CD4-positive, alpha-beta memory T cell (primary cell): ENCODE measurements at regions not wholly inside any gene's neighbourhood (a gene's known extent, or its start where the extent isn't known, plus 50 kb on each side); places are given as distances from the start of the nearest gene placed in this dataset.

ENCODE experiments used
- CTCF ChIA-PET: fragments of 350-600 bp; sonication (Branson Sonifier 250); formaldehyde crosslinking; loops from one replicate; lab custom pipeline; 2021; ENCODE audit warnings: inconsistent platforms; ENCODE audit not compliant: partially characterized antibody; lab: Charles Lee
- POLR2A ChIA-PET: fragments of 350-600 bp; sonication (Branson Sonifier 250); formaldehyde crosslinking; loops from one replicate; lab custom pipeline; 2021; ENCODE audit not compliant: partially characterized antibody; lab: Charles Lee
- DNase-seq, 5 donors: peaks; one replicate each; pipeline versions ENCODE4 v3.0.0 to v3.0.0-alpha.2; 2020 to 2022; ENCODE audit warnings: mixed read lengths in 1 of 5
- H3K27ac ChIP-seq: one replicate; pipeline ENCODE4 v1.7.0; 2013; ENCODE audit warnings: low read depth, low read length
- H3K27me3 ChIP-seq: 2 replicates; pipeline ENCODE4 v1.7.0; 2013; ENCODE audit warnings: mild to moderate bottlenecking, low read length, moderate library complexity; ENCODE audit not compliant: insufficient read depth
- H3K36me3 ChIP-seq: 2 replicates; pipeline ENCODE4 v1.7.0; 2013; ENCODE audit warnings: mild to moderate bottlenecking, low read length, moderate library complexity; ENCODE audit not compliant: insufficient read depth
- H3K4me1 ChIP-seq: 2 replicates; pipeline ENCODE4 v1.7.0; 2013; ENCODE audit warnings: mild to moderate bottlenecking, low read length, moderate library complexity; ENCODE audit not compliant: insufficient read depth
- H3K4me3 ChIP-seq, 2 donors: one replicate each; pipeline ENCODE4 v1.7.0; 2013; ENCODE audit warnings: low read length in 2 of 2, mild to moderate bottlenecking in 1 of 2
- H3K9me3 ChIP-seq, 2 donors: one replicate each; pipeline ENCODE4 v1.7.0; 2013; ENCODE audit warnings: low read length in 2 of 2, control low read depth in 1 of 2; ENCODE audit not compliant: control insufficient read depth in 1 of 2
- H3K27ac Mint-ChIP-seq, 7 donors: one replicate each; pipeline ENCODE4 v1.8.0; 2020 to 2021; ENCODE audit warnings: mixed read lengths in 7 of 7, mild to moderate bottlenecking in 6 of 7, inconsistent platforms in 3 of 7, moderate library complexity in 3 of 7
- H3K27me3 Mint-ChIP-seq, 2 donors: one replicate each; pipeline ENCODE4 v1.8.0; 2020 to 2021; ENCODE audit warnings: mixed read lengths in 2 of 2
- H3K36me3 Mint-ChIP-seq, 2 donors: one replicate each; pipeline ENCODE4 v1.8.0; 2020 to 2021; ENCODE audit warnings: mixed read lengths in 2 of 2, inconsistent platforms in 1 of 2, mild to moderate bottlenecking in 1 of 2
- H3K4me1 Mint-ChIP-seq, 4 donors: one replicate each; pipeline ENCODE4 v1.8.0; 2020 to 2021; ENCODE audit warnings: mixed read lengths in 4 of 4, mild to moderate bottlenecking in 1 of 4
- H3K4me3 Mint-ChIP-seq, 8 donors: one replicate each; pipeline ENCODE4 v1.8.0; 2020 to 2021; ENCODE audit warnings: mixed read lengths in 8 of 8, mild to moderate bottlenecking in 7 of 8, moderate library complexity in 6 of 8, inconsistent platforms in 3 of 8
- H3K9me3 Mint-ChIP-seq, 8 donors: one replicate each; pipeline ENCODE4 v1.8.0; 2020 to 2021; ENCODE audit warnings: mixed read lengths in 8 of 8, mild to moderate bottlenecking in 5 of 8, inconsistent platforms in 3 of 8, moderate library complexity in 1 of 8
- intact Hi-C: fragments of 100-400 bp; cut with micrococcal nuclease; formaldehyde crosslinking; loops from one replicate; pipeline ENCODE4 v1.15.1; 2023

DNA sequence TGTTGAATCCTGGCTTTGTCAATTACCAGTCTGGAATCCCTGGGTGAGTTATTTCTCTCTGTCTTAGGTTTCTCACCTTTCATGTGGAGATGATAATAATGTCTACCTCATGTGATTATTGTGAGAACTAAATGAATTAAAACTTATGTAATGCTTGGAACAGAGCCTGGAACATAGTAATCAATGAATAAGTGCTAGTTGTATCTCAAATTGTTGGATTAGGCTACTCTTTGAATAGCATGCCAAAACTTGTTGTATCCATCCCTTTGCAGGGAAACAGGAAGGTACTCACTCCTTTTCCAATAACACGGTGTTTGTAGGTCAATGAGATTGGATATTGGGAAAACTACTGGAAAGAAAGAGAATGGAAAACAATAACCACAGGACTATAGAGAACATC is 796.6 kb upstream of the ZEB2 start:
- intact Hi-C loops: no loop called here
- Mint-ChIP-seq H3K27ac (no peak overlapping the region), H3K27me3 (no peaks in the 10 kb centered on the region), H3K36me3 (no peaks in the 10 kb centered on the region), H3K9me3 (peaks cover 2 to 7% (median 4%) of the 10 kb centered on the region in 8 donors), H3K4me3 (no peak overlapping the region), H3K4me1 (no peaks in the 10 kb centered on the region)
- Histone ChIP-seq H3K9me3 (no peaks in the 10 kb centered on the region), H3K4me1 (no peaks in the 10 kb centered on the region), H3K36me3 (no peaks in the 10 kb centered on the region), H3K27me3 (no peaks in the 10 kb centered on the region), H3K4me3 (no peak overlapping the region), H3K27ac (no peak overlapping the region)
- ChIA-PET POLR2A (no interaction called here), CTCF (no interaction called here)
- DNase-seq: no peak

DNA sequence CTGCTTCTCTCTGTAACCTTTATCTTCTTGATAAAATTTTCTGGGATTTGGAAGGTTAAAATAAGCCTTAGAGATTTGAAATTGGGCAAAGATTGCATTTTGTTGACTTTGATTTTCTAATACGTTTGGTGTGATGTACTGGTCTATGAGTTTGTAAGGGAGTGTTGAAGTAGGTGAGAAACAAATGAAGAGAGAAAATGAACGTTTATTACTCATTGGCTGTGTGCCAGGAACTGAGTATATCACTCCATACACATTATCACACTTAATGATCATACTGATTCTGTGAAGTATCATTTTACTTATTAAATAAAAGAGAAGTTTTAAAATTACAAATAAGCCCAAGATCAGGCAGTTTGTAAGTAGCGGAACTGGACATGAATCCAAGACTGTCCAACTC is 795.1 kb upstream of the ZEB2 start:
- H3K9me3 ChIP-seq: no peaks in the 10 kb centered on the region
- no peak overlapping the region for H3K27ac ChIP-seq
- no peak for DNase-seq
- POLR2A ChIA-PET: no interaction called here
- Mint-ChIP-seq H3K4me3 (no peak overlapping the region), H3K9me3 (peaks cover 2 to 11% (median 6%) of the 10 kb centered on the region in 8 donors), H3K4me1 (no peaks in the 10 kb centered on the region), H3K27ac (no peak overlapping the region), H3K36me3 (no peaks in the 10 kb centered on the region), H3K27me3 (no peaks in the 10 kb centered on the region)
- intact Hi-C loops: no loop called here
- no peaks in the 10 kb centered on the region for H3K27me3 ChIP-seq
- no peaks in the 10 kb centered on the region for H3K4me1 ChIP-seq
- no peak overlapping the region for H3K4me3 ChIP-seq
- no peaks in the 10 kb centered on the region for H3K36me3 ChIP-seq
- CTCF ChIA-PET: no interaction called here

DNA sequence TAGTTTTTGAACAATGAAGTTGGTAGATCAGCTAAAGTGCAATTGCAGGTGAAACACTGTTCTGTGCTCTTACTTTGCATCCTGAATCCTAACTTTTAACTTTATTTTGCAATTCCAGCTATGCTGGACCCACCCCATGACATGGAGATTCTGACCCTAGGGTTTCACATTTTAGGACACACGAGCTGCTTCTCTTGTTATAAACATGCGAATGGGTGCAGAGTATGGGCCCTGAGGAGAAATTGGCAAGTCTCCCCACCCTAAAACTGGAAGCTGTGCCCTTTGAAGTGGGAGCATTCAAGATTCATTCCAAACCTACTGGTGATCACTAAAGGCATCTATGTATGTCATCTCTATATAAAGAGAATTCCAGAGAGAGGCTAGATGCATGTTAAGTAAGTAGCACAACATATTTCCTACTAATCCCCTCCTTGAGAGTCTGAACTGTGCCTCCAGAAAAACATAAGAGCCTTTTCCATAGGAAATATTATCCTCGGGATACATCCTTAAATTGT is 794.3 kb upstream of the ZEB2 start:
- POLR2A ChIA-PET: interaction anchor here (1.1 kb wide), 1 partner anchor 9 kb away, joined by 3 read pairs; no protein-coding TSS in a partner anchor
- no peak overlapping the region for H3K4me3 ChIP-seq
- no peaks in the 10 kb centered on the region for H3K27me3 ChIP-seq
- Mint-ChIP-seq H3K9me3 (peaks cover 2 to 11% (median 7%) of the 10 kb centered on the region in 8 donors), H3K36me3 (no peaks in the 10 kb centered on the region), H3K4me1 (no peaks in the 10 kb centered on the region), H3K27ac (no peak overlapping the region), H3K27me3 (no peaks in the 10 kb centered on the region), H3K4me3 (no peak overlapping the region)
- H3K9me3 ChIP-seq: no peaks in the 10 kb centered on the region
- CTCF ChIA-PET: no interaction called here
- H3K36me3 ChIP-seq: no peaks in the 10 kb centered on the region
- no peaks in the 10 kb centered on the region for H3K4me1 ChIP-seq
- H3K27ac ChIP-seq: no peak overlapping the region
- DNase-seq: no peak
- intact Hi-C loops: no loop called here

DNA sequence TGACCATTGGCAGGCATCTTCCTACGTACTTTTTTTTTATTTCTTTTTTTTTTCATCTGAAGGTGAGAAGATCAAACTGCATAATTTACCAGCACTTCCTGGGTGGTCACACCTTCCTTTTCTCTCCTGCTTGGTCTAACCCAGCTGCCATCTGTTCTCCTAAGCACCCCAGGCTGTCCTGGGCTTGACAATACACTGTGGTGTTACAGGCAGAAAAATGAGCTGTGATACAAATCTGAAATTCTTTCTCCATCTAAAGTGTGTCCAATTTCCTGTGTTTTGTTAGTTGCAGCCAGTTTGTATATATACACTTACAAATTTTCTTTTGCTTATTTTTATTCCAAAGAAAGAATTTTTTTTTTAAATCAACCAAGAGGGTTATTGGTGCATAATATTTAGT is 786.0 kb upstream of the ZEB2 start:
- H3K9me3 Mint-ChIP-seq: peaks cover 0 to 2% (median 0%) of the 10 kb centered on the region in 8 donors
- CTCF ChIA-PET: no interaction called here

DNA sequence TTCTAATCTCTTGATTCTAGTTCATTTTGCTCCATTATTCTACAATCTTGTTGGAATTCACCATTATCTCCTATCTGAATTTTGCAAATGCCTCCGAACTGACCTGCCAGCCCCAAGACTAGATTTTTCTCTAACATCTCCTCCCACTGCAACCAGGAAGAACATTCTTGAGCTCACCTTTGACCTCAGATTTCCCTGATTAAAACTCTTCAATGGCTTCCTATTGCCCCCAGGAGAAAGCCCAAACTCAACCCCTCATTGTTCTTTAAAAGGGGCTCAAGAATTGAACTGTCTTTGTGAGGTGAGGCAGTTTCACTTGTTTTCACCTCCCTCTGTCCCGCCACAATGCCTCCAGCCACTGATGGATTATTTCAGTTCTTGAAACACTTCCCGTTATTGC is 784.6 kb upstream of the ZEB2 start:
- H3K4me1 Mint-ChIP-seq: no peaks in the 10 kb centered on the region
- no peak overlapping the region for H3K4me3 ChIP-seq
- H3K36me3 ChIP-seq: no peaks in the 10 kb centered on the region
- peaks cover 0 to 2% (median 0%) of the 10 kb centered on the region in 8 donors for H3K9me3 Mint-ChIP-seq
- no peak for DNase-seq
- ChIA-PET POLR2A (no interaction called here), CTCF (no interaction called here)
- H3K4me1 ChIP-seq: no peaks in the 10 kb centered on the region
- no peak overlapping the region for H3K27ac ChIP-seq
- no peak overlapping the region for H3K27ac Mint-ChIP-seq
- H3K9me3 ChIP-seq: no peaks in the 10 kb centered on the region
- no peak overlapping the region for H3K4me3 Mint-ChIP-seq
- no peaks in the 10 kb centered on the region for H3K27me3 ChIP-seq
- H3K36me3 Mint-ChIP-seq: no peaks in the 10 kb centered on the region
- intact Hi-C loops: no loop called here
- peaks cover 0 to 2% of the 10 kb centered on the region in 2 donors for H3K27me3 Mint-ChIP-seq

More for the DNA sequence above, 786.0 kb upstream of the ZEB2 start:
- H3K27me3 ChIP-seq: no peaks in the 10 kb centered on the region
- no peaks in the 10 kb centered on the region for H3K9me3 ChIP-seq
- no peak overlapping the region for H3K4me3 ChIP-seq
- intact Hi-C loops: no loop called here
- no peaks in the 10 kb centered on the region for H3K36me3 ChIP-seq
- no peaks in the 10 kb centered on the region for H3K27me3 Mint-ChIP-seq
- DNase-seq: no peak
- H3K27ac Mint-ChIP-seq: no peak overlapping the region
- H3K4me1 ChIP-seq: no peaks in the 10 kb centered on the region
- H3K36me3 Mint-ChIP-seq: no peaks in the 10 kb centered on the region
- H3K4me3 Mint-ChIP-seq: no peak overlapping the region
- no peak overlapping the region for H3K27ac ChIP-seq
- POLR2A ChIA-PET: no interaction called here
- no peaks in the 10 kb centered on the region for H3K4me1 Mint-ChIP-seq

DNA sequence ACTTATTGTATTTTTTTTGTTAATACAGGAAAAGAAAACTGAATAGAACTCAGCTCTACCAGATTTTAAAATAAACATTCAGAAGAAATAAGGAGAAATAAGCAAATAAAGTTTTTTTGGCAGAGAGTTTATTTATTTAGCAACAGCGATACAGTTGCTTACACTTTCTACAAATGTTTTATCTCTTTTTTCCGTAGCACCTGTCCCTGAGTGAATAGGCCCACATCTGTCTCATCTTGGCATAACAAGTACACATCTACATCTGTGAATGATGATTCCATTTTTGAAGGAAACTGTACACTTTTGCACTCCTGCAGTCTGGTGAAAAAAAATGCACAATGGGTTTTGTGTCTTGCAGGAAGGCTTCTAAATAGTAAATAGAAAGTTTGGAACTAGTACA is 783.6 kb upstream of the ZEB2 start:
- no peak overlapping the region for H3K4me3 ChIP-seq
- Mint-ChIP-seq H3K9me3 (peaks cover 0 to 2% (median 0%) of the 10 kb centered on the region in 8 donors), H3K27me3 (peaks cover 0 to 2% of the 10 kb centered on the region in 2 donors), H3K27ac (no peak overlapping the region), H3K36me3 (no peaks in the 10 kb centered on the region), H3K4me3 (no peak overlapping the region), H3K4me1 (no peaks in the 10 kb centered on the region)
- intact Hi-C loops: no loop called here
- H3K36me3 ChIP-seq: no peaks in the 10 kb centered on the region
- H3K9me3 ChIP-seq: no peaks in the 10 kb centered on the region
- H3K4me1 ChIP-seq: no peaks in the 10 kb centered on the region
- no peaks in the 10 kb centered on the region for H3K27me3 ChIP-seq
- ChIA-PET CTCF (no interaction called here), POLR2A (no interaction called here)
- no peak overlapping the region for H3K27ac ChIP-seq
- no peak for DNase-seq

DNA sequence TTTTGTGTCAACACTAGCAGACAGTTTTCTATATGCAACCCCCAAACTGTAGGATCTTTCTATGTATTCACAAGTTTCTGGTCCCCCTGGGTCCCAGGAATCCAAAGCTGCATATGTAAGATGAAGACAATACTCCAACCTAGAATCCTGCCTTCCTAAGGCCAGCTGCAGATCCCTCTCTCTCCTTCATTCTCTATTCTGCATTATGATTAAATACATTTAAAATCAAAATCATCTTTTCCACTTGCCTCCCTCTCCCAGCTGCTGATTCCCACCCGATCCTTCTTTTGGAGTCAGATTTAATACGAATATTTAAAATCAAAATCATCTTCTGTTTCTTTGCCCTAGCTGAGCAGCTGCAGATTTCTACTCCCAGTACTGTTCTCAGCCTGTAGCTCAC is 783.0 kb upstream of the ZEB2 start:
- peak overlapping the region in 1 of 7 donors; percentile 19 for H3K27ac Mint-ChIP-seq
- CTCF ChIA-PET: no interaction called here
- H3K4me1 Mint-ChIP-seq: no peaks in the 10 kb centered on the region
- no peaks in the 10 kb centered on the region for H3K9me3 ChIP-seq
- intact Hi-C loops: no loop called here
- no peaks in the 10 kb centered on the region for H3K4me1 ChIP-seq
- H3K27ac ChIP-seq: no peak overlapping the region
- POLR2A ChIA-PET: no interaction called here
- peaks cover 0 to 2% (median 0%) of the 10 kb centered on the region in 8 donors for H3K9me3 Mint-ChIP-seq
- no peak for DNase-seq
- H3K27me3 ChIP-seq: no peaks in the 10 kb centered on the region
- no peak overlapping the region for H3K4me3 ChIP-seq
- no peaks in the 10 kb centered on the region for H3K36me3 ChIP-seq
- no peak overlapping the region for H3K4me3 Mint-ChIP-seq
- H3K27me3 Mint-ChIP-seq: peaks cover 0 to 4% of the 10 kb centered on the region in 2 donors
- no peaks in the 10 kb centered on the region for H3K36me3 Mint-ChIP-seq

DNA sequence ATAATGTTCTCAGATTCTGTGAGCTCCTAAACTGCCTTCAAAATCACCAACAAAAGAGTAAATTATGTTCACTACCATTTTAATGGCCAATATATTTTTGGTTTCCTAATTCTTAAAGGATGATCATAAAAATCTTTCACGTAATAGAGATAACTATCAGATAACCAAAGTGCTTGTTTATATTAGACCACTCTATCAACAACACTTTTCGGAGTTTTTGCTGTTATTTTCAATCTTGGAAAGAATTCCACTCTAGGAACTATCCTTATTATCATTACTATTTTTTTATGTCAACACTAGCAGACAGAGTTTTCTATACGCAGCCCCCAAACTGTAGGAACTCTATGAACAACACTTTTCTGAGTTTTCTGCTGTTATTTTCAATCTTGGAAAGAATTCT is 782.5 kb upstream of the ZEB2 start:
- no peaks in the 10 kb centered on the region for H3K4me1 Mint-ChIP-seq
- H3K36me3 Mint-ChIP-seq: no peaks in the 10 kb centered on the region
- Histone ChIP-seq H3K27ac (no peak overlapping the region), H3K36me3 (no peaks in the 10 kb centered on the region), H3K4me3 (no peak overlapping the region), H3K27me3 (no peaks in the 10 kb centered on the region), H3K4me1 (no peaks in the 10 kb centered on the region), H3K9me3 (no peaks in the 10 kb centered on the region)
- H3K9me3 Mint-ChIP-seq: peaks cover 0 to 2% (median 0%) of the 10 kb centered on the region in 8 donors
- no peak overlapping the region for H3K4me3 Mint-ChIP-seq
- peak overlapping the region in 1 of 7 donors; percentile 19 for H3K27ac Mint-ChIP-seq
- POLR2A ChIA-PET: no interaction called here
- no peak for DNase-seq
- CTCF ChIA-PET: no interaction called here
- peaks cover 0 to 4% of the 10 kb centered on the region in 2 donors for H3K27me3 Mint-ChIP-seq
- intact Hi-C loops: no loop called here
